GM21515 (cell line): ENCODE measurements at regions not wholly inside any gene's neighbourhood (a gene's known extent, or its start where the extent isn't known, plus 50 kb on each side); places are given as distances from the start of the nearest gene placed in this dataset.

ENCODE experiments used
- ATAC-seq: cut with Tn5 transposase; IDR thresholded peaks from one replicate; pipeline ENCODE4 v1.9.1; 2021; ENCODE audit not compliant: unreplicated experiment

DNA sequence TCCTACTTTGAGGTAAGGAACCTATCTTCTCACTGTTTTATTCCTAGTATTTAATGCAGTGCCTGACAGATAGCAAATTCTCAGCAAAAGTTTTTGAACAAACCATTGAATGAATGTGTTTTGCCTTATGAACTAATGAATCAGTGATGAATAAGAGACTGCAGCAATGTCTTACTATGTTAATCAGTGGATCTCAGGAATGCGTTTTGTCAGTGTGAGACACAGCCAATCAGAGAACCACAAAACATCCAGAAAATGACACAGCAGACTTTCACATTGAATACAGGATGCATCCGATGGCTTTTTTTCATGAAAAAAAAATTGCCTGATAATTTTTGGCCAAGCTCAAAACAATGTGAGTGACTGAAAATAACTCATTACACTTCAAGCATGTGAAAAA is 270.5 kb downstream of the BMP2 start:
- no peak for ATAC-seq

DNA sequence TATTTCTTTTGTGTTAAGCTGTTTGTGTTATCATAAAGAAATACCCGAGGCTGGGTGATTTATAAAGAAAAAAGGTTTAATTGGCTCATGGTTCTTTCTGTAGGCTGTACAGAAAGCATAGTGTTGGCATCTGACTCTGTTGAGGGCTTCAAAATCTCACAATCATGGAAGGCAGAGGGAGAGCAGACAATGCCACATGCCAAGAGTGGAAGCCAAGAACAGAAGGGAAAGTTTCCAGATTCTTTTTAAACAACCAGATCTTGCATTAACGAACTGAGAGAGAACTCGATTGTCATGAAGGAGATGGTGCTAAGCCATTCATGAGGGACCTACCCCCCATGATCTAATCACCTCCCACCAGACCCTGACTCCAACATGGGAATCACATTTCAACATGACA is 290.1 kb downstream of the BMP2 start:
- no peak for ATAC-seq

DNA sequence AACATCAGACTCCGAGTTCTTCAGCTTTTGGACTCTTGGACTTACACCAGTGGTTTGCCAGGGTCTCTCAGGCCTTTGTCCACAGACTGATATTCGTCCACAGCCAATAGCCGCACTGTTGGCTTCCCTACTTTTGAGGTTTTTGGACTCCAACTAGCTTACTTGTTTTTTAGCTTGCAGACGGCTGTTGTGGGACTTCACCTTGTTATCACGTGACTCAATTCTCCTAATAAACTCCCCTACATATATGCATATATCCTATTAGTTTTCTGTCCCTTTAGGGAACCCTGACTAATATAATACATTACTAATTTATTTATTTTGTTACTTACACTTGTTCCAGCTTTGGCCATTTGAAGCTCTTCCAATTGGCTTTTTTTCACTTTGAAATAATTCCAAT is 311.3 kb downstream of the BMP2 start:
- ATAC-seq = no peak

DNA sequence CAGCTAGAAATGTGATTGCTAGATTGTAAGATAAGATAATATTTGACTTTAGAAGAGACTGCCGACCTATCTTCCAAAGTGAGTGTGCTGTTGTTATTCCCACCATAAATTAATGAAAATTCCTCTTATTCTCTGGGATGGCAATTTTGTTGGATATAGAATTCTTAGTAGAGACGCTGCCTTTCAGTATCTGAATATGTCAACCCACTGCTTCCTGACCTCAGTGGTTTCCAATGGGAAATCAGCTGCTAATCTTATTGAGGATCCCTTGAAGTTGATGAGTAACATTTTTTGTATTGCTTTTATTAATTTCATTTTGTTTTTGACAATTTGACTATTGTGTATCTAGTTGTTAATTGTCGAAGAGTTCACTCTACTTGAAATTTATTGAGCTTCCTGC is 313.0 kb downstream of the BMP2 start:
- no peak for ATAC-seq

DNA sequence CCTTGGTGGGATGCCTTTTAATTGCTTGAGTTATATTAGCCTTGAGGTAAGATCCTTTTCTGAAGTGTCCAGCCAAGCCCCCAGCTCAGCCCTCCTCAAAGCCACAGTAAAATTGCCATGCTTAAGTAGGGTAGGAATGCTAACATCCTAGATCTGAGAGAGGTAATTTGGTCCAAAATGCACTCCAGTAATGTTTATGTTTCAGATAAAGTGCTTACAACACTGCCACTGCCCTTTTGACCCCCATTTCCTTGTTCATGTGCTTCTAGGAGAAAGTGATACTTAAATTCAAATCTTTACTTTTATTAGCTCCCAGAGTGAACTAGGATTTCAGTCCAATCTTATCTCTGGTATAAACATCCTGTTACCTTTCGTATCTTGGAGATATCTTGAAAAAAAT is 318.0 kb downstream of the BMP2 start:
- no peak for ATAC-seq

DNA sequence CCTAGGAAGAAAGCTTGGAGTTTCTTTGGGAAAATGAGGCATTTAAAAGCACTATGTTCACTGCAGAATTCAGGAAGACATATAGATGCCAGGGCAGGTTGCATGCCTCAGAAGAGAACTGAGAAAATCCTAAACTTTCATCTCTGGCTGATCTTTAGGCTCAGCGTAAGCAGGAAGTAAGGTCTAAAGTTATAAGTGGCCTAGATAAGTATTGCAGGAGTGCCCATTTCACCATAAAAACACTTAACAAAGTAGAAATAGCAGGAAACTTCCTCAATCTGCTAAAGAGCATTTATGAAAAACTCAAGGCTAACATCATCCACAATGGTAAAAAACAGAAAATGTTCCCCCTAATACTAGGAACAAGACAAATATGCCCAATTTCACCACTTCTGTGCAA is 320.3 kb downstream of the BMP2 start:
- ATAC-seq = no peak

DNA sequence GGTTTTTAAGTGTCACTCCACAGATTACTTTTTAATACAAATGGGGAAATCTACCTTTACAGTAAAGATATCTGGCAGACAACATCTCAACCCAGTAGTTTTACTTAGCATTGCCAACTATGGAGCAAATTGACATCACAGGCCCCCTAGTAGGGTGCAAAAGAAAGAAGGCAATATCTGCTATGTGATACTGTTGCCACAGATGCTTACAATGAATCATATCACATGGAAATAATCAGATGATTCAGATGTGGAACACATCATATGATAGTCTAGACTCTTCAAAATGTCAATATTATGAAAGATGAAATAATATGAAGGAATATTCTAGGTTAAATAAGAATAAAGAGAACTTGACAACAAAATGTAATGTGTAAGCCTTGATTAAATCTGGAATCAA is 322.5 kb downstream of the BMP2 start:
- ATAC-seq = no peak

DNA sequence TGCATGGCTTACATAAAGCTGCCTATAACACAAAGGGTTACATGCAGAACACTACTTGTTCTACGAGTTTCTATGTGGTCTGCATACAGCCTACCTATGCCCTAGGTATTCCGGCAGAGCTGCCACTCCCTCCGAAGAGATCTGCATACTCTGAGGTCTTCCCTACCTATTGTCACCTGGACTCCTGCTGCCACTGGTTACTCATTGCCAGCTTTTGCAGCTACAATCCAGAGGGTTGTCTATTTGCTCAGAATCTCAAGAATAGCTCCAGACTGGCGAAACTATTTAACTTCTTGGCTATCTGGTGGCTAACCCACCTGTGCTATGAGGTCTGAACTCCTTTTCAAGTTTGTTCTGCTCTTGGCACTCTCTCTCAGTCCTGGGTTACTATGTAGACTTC is 323.3 kb downstream of the BMP2 start:
- no peak for ATAC-seq

DNA sequence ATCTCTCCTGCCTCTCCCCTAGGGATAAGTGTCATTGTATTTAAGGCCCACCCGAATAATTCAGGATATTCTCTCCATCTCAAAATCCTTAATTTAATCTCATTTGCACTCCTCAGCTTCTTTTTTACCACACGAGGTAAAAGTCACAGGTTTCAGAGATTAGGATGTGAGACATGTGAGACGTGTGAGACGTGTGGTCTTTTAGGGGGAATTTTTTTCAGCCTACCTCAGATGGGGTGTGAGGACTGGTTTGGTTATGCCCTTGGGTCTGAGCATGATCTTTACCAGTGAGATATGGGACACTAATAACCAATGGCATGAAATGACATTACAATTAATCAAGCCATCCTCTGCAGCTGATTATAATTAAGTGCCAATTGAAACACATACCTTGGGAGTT is 324.2 kb downstream of the BMP2 start:
- no peak for ATAC-seq

DNA sequence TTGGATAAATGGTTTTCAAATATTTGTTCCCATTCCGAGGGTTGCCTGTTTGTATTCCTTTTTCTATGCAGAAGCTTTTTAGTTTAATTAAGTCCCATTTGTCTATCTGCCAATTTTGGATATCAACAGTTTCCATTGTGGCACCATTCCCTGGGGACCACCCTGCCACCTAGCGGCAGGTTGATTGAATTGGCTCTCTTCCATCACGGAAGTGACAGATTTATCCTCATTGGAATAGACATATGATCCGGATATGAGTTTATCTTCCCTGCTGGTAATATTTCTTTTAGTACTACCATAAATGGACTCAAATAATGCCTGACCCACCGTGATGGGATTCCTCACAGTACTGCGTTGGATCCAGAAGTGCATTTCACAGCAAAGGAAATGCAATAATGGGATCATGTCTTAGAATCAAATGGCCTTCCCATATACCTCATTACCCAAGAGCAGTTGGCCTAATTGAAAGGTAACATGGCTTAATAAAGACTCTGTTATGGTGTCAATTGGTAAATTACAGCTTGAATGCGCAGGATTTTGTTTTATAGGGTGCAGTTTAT is 327.0 kb downstream of the BMP2 start:
- ATAC-seq = no peak

DNA sequence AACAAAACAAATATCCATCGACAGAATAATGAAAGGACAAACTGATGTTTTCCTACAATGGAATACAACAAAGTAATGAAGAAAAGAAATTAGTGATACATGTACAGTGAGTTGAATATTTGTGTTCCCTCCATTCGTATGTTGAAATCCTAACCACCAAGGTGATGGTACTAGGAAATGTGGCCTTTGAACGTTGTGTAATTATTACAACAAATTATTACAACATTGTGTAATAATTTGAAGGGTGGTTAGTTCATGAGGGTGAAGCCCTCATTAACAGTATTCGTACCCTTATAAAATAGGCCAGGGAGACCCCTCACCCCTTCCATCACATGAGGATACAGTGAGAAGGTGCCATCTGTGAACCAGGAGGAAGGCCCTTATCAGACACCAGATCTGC is 339.4 kb downstream of the BMP2 start:
- ATAC-seq = no peak

DNA sequence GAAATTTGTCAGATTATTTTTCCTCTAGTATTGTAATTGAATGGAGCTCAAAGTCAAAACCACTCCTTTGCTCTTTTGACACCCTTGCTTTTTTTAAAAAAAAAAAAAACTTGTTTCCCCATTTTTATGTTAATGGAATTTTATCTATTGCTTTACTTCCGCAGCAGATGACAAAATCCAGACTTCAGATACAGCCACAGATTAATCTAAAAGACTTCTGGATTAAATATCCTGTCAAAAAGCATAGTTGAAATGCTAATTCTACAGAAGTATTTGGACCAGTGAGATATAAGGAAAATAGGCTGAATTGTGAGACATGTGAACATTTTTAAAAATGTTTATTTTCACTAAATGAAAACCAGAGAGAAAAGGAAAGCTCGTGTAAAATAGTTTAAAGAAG is 341.4 kb downstream of the BMP2 start:
- ATAC-seq = no peak

DNA sequence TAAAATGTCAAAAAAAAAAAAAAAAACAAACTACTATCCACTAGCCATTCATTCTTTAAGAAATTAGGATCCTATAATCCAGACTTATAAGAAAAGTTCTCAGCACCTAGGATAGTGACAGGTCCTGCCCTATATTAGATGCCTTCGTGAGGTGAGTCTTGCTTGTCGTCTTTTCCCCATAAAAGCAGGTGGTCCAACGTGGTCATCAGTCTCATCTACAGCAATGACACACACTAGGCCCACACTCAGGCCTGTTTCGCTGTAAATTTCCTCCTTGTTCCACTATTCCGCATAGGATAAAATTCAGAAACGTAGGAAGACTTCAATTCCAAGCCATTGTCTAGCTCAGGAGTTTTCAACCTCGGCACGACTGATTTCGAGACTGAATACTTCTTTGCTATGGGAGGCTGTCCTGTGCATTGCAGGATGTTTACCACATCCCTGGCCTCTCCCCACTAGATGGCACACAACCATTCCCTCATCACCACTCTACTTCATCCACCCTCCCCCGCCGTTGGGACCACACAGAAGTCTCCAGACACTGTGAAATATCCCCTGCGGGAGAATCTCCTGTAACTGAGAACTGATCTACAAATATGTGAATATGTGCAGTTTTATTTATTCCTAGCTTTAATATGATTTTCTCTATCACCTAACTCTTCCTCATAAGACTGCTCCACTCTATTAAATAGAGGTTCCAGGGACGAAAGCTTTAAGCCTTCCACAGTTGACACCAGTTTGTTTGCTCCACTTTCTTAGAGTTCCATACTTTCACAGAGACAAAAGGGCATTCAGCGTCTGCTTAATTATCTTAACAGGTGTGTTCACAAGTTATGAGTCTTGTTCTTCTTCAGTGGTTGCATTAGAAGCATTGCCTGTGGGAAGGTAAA is 346.3 kb downstream of the BMP2 start:
- no peak for ATAC-seq

DNA sequence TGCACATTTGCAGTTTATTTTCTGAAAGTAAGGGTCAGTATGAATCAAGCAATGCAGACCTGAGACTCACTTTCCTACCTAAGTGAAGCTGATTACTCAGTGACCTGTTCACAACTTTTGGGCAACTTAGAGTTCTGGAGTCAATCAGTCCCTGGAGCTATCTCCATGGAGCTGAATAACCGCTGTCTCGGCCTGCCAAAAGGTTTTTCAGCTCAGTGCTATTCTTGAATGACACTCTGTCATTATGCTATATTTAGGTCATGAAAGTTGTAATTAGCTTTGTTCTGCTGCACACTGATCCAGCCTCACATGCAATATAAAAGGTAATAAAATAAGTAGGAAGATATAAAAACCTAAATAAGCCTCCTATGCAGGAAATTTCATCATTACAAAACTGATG is 356.0 kb downstream of the BMP2 start:
- no peak for ATAC-seq

DNA sequence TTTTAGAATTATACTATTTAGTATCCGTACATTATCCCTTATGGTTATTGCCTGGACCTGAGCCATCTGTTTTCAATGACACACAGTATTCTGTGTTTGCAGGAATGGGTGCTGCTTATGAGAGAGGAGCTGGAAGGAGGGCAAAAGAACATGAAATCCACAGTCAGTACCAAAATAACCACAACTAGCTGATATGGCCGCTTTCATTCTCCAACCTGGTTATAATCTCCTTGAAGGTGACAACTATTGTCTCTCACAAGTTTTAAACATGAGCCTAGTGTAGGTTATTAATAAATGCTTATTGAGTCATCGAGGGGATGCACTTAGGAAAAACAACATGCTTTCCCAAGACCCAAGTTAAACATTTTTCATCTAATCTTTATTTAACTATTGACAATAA is 356.6 kb downstream of the BMP2 start:
- ATAC-seq = no peak

DNA sequence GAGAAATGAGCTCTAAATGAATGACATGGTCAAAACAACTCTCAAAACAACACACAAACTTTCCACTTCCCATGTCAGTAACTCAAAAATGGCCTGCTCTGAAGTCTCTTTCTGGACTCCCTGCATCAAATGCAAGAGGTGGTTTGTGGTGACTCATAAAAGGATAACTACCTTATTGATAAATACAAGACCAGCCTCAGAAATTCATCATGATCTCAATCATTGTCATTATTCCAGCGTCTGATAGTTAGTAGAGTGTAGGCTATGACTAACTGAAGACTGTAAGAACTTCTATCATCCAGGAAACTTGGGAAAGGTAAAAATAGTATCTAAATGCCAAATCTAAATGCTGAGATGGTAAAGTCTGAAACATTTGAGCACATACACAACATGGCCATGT is 369.4 kb downstream of the BMP2 start:
- ATAC-seq = no peak

DNA sequence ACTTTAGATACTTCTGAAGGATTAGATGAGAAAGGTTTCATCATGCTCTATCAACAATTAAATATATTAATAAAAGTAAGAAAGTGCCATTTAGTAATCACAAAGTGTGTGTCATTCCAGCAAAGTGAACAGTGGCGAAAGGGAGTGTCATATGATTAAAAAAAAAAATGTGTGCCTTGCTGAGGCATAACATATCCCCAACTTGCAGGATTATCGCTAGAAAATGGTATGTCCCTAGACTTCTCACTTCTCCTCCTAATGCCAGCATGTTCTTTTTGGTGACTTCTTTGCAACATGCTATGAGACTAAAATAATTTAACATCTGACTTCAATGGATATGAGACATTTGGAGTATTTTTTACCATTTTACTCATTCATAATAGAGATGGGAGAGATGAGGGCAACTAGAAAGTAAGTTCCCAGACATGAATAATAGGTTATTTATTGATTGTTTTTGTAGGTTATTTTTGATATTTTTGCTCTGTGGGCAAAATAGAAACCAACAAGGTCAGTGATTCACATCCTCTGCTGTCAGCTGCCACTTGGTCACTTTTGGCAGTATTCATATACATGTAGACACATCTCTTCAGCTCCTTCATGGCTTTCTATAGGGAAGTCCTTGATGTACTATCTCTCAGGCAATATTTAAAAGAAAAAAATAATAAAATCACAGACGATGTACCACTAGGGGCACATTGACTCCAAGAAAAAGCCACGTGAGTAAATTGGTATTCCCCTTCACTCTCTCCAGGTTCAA is 370.1 kb downstream of the BMP2 start:
- no peak for ATAC-seq

DNA sequence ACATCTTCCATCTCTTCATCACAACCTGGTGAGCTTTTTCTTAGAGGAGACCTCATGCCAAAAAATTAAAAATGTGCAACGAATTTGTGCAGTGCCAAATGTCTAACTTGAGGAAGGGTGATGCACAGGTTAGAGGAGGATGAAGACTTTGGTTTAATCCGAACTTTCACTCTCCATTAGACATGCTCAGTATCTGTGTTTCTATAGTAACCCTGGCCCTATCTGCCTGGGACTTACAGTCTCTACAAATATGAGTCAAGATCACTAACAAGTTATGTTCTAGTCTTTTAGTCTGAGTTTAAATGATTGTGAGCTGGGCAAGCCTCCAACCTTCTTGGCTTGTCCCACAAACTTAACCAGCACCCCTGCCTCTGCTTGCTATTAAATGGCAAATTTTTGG is 377.0 kb downstream of the BMP2 start:
- no peak for ATAC-seq

DNA sequence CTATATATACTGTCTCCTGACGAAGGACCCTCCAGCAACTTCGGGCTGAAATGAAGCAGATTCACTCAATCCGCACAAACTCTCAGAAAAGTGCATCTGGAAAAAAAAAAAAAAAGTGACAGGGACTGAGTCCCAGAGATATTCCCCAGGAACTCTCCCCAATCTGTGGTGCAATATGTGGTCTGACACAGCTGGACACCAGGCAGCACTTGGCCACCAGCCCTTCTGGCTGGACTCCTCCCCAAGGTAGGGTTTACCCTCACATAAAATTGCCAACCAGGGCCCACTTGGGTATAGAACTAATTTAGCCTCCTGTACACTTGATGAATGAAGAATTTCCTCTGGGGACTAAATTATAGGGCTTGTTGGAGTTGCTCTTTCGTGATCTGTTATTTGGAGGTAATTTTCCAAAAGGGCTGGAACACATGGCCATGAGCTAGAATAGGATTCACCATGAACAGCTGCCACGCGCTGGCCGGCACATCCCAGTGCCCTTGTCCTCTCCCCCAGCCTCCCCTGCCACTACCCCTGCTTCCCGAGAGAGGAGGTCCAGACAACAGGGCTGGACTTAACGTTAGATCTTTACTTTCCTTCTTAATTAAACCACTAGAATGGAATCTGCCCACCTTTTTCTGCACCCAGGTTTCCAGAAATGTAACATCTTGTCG is 379.2 kb downstream of the BMP2 start:
- no peak for ATAC-seq

DNA sequence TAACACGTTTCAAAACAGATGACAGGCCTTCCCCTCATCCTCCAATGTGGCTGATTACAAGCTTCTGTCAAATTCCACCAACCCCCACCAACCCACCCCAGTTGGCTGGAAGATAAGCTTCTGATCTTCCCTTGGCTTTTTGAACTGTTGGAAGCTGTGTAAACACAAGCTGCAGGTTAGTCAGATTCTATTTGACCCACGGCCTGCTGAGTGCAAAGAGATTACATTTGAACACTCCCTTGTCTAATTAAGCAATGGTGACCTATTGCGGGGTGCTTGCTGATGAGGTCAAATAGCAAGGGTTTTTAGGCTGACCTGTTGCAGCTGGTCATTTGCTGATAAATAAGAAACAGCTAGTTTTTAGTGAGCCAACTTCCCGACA is 379.7 kb downstream of the BMP2 start:
- ATAC-seq = no peak

DNA sequence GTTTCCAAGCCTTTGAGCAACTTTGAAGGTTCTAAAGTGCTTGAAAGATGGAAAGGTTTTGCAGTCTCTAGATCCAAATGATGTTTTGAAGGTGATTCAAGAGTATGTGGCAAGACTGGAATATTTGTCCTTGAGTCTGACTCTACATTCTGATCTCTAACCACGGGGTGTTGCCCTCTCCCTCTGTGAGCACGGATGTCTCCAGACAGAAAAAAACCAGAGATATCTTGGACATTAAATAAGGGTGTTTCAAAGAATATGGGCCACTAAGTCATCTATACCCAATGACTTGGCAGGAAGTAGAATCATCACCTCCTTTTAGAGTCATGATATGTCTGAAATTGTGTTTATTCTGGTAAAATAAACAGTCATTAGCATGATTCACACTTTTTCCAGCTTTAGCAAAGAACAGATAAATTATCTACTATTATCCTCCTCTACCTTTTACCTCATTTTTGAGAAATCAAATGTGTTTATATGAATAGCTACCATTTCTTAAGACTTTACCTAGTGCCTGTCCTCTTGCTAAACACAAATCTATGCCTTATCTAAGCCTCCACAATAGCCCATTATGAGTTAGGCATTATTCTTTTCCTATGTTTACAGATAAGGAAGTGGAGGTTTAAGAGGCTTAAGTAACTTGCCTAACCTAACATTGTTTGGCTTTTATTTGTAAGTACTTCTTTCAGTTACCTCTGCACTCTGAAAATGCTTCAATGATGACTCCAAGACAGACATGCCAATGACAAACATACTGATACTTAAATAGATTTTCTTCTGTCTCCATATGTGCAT is 384.4 kb downstream of the BMP2 start:
- no peak for ATAC-seq
